ENCODE measurements at regions not wholly inside any gene's neighbourhood (a gene's known extent, or its start where the extent isn't known, plus 50 kb on each side); places are given as distances from the start of the nearest gene placed in this dataset.

DNA sequence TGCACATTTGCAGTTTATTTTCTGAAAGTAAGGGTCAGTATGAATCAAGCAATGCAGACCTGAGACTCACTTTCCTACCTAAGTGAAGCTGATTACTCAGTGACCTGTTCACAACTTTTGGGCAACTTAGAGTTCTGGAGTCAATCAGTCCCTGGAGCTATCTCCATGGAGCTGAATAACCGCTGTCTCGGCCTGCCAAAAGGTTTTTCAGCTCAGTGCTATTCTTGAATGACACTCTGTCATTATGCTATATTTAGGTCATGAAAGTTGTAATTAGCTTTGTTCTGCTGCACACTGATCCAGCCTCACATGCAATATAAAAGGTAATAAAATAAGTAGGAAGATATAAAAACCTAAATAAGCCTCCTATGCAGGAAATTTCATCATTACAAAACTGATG is 356.0 kb downstream of the BMP2 start:
- no peak overlapping the region for H2AK5ac ChIP-seq (ENCODE audit: low read depth, low read length)
- H3K27ac ChIP-seq (replicated peaks; ENCODE audit: low read length), result no peak overlapping the region
- no peak overlapping the region for H3K9ac ChIP-seq (ENCODE audit: low read depth, low read length, poor library complexity)
- no peak overlapping the region for H3K23ac ChIP-seq (ENCODE audit: low read depth, low read length, poor library complexity)
- H2BK120ac ChIP-seq (ENCODE audit: low read depth, low read length), result no peak overlapping the region
- no peak overlapping the region for H4K91ac ChIP-seq (ENCODE audit: low read depth, low read length, poor library complexity)
- H3K27me3 ChIP-seq (ENCODE audit: control insufficient read depth in 3 of 3, insufficient read depth in 3 of 3, low read depth in 1 of 3, low read length in 3 of 3), result no peaks in the 10 kb centered on the region
- no peak overlapping the region for H4K8ac ChIP-seq (ENCODE audit: low read depth, low read length)
- no peak overlapping the region for H2BK15ac ChIP-seq (ENCODE audit: low read length)
- no peak overlapping the region for H3K4me2 ChIP-seq (ENCODE audit: insufficient read depth, low read length, poor library complexity, severe bottlenecking)
- DNase-seq (ENCODE audit: low spot score), result no peak
- no peaks in the 10 kb centered on the region for H3K4me1 ChIP-seq (ENCODE audit: control insufficient read depth in 2 of 2, insufficient read depth in 1 of 2, low read depth in 1 of 2, low read length in 2 of 2)
- no peaks in the 10 kb centered on the region for H3K36me3 ChIP-seq (replicated peaks in 1 of 2; ENCODE audit: control insufficient read depth in 2 of 2, insufficient read depth in 2 of 2, low read length in 2 of 2)
- H3K4ac ChIP-seq (ENCODE audit: low read length), result no peak overlapping the region
- H2BK12ac ChIP-seq (ENCODE audit: low read length), result no peak overlapping the region
- H2BK5ac ChIP-seq (ENCODE audit: low read length), result no peak overlapping the region
- no peaks in the 10 kb centered on the region for H3K79me1 ChIP-seq (ENCODE audit: low read depth, low read length)
- WGBS, 2 donors (ENCODE audit: extremely low coverage in 2 of 2, insufficient read length in 2 of 2, insufficient replicate concordance in 1 of 2), result no CpG with 5 or more reads among the region's 2 CpGs
- no peak overlapping the region for H3K4me3 ChIP-seq (ENCODE audit: low read length in 2 of 2)
- H3K9me3 ChIP-seq (replicated peaks in 1 of 2; ENCODE audit: control insufficient read depth in 2 of 2, insufficient read depth in 1 of 2, low read depth in 1 of 2, low read length in 2 of 2), result no peaks in the 10 kb centered on the region
- no peak overlapping the region for H3K18ac ChIP-seq (ENCODE audit: low read length)
- no peak overlapping the region for H2AFZ ChIP-seq (ENCODE audit: low read length)
- H3K14ac ChIP-seq (ENCODE audit: low read length), result no peak overlapping the region

DNA sequence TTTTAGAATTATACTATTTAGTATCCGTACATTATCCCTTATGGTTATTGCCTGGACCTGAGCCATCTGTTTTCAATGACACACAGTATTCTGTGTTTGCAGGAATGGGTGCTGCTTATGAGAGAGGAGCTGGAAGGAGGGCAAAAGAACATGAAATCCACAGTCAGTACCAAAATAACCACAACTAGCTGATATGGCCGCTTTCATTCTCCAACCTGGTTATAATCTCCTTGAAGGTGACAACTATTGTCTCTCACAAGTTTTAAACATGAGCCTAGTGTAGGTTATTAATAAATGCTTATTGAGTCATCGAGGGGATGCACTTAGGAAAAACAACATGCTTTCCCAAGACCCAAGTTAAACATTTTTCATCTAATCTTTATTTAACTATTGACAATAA is 356.6 kb downstream of the BMP2 start:
- Histone ChIP-seq H4K91ac (ENCODE audit: low read depth, low read length, poor library complexity) (no peak overlapping the region), H2BK5ac (ENCODE audit: low read length) (no peak overlapping the region), H3K36me3 (replicated peaks in 1 of 2; ENCODE audit: control insufficient read depth in 2 of 2, insufficient read depth in 2 of 2, low read length in 2 of 2) (no peaks in the 10 kb centered on the region), H3K4ac (ENCODE audit: low read length) (no peak overlapping the region), H3K4me2 (ENCODE audit: insufficient read depth, low read length, poor library complexity, severe bottlenecking) (no peak overlapping the region), H2AFZ (ENCODE audit: low read length) (no peak overlapping the region), H3K79me1 (ENCODE audit: low read depth, low read length) (no peaks in the 10 kb centered on the region), H3K14ac (ENCODE audit: low read length) (no peak overlapping the region), H4K8ac (ENCODE audit: low read depth, low read length) (no peak overlapping the region), H3K4me3 (ENCODE audit: low read length in 2 of 2) (no peak overlapping the region), H2AK5ac (ENCODE audit: low read depth, low read length) (no peak overlapping the region), H3K23ac (ENCODE audit: low read depth, low read length, poor library complexity) (no peak overlapping the region), H2BK12ac (ENCODE audit: low read length) (no peak overlapping the region), H2BK15ac (ENCODE audit: low read length) (no peak overlapping the region), H3K9ac (ENCODE audit: low read depth, low read length, poor library complexity) (no peak overlapping the region), H3K4me1 (ENCODE audit: control insufficient read depth in 2 of 2, insufficient read depth in 1 of 2, low read depth in 1 of 2, low read length in 2 of 2) (no peaks in the 10 kb centered on the region), H2BK120ac (ENCODE audit: low read depth, low read length) (no peak overlapping the region), H3K27ac (replicated peaks; ENCODE audit: low read length) (no peak overlapping the region), H3K27me3 (ENCODE audit: control insufficient read depth in 3 of 3, insufficient read depth in 3 of 3, low read depth in 1 of 3, low read length in 3 of 3) (no peaks in the 10 kb centered on the region), H3K18ac (ENCODE audit: low read length) (no peak overlapping the region), H3K9me3 (replicated peaks in 1 of 2; ENCODE audit: control insufficient read depth in 2 of 2, insufficient read depth in 1 of 2, low read depth in 1 of 2, low read length in 2 of 2) (no peaks in the 10 kb centered on the region)
- WGBS, 2 donors (ENCODE audit: extremely low coverage in 2 of 2, insufficient read length in 2 of 2, insufficient replicate concordance in 1 of 2), result no CpG with 5 or more reads among the region's 3 CpGs
- no peak for DNase-seq (ENCODE audit: low spot score)

DNA sequence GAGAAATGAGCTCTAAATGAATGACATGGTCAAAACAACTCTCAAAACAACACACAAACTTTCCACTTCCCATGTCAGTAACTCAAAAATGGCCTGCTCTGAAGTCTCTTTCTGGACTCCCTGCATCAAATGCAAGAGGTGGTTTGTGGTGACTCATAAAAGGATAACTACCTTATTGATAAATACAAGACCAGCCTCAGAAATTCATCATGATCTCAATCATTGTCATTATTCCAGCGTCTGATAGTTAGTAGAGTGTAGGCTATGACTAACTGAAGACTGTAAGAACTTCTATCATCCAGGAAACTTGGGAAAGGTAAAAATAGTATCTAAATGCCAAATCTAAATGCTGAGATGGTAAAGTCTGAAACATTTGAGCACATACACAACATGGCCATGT is 369.4 kb downstream of the BMP2 start:
- Histone ChIP-seq H2BK12ac (ENCODE audit: low read length) (no peak overlapping the region), H3K9me3 (replicated peaks in 1 of 2; ENCODE audit: control insufficient read depth in 2 of 2, insufficient read depth in 1 of 2, low read depth in 1 of 2, low read length in 2 of 2) (no peaks in the 10 kb centered on the region)

DNA sequence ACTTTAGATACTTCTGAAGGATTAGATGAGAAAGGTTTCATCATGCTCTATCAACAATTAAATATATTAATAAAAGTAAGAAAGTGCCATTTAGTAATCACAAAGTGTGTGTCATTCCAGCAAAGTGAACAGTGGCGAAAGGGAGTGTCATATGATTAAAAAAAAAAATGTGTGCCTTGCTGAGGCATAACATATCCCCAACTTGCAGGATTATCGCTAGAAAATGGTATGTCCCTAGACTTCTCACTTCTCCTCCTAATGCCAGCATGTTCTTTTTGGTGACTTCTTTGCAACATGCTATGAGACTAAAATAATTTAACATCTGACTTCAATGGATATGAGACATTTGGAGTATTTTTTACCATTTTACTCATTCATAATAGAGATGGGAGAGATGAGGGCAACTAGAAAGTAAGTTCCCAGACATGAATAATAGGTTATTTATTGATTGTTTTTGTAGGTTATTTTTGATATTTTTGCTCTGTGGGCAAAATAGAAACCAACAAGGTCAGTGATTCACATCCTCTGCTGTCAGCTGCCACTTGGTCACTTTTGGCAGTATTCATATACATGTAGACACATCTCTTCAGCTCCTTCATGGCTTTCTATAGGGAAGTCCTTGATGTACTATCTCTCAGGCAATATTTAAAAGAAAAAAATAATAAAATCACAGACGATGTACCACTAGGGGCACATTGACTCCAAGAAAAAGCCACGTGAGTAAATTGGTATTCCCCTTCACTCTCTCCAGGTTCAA is 370.1 kb downstream of the BMP2 start:
- H3K4me1 ChIP-seq (ENCODE audit: control insufficient read depth in 2 of 2, insufficient read depth in 1 of 2, low read depth in 1 of 2, low read length in 2 of 2), result peaks cover 0 to 2% of the 10 kb centered on the region in 2 donors
- no peaks in the 10 kb centered on the region for H3K36me3 ChIP-seq (replicated peaks in 1 of 2; ENCODE audit: control insufficient read depth in 2 of 2, insufficient read depth in 2 of 2, low read length in 2 of 2)
- H3K9ac ChIP-seq (ENCODE audit: low read depth, low read length, poor library complexity), result no peak overlapping the region
- H2AFZ ChIP-seq (ENCODE audit: low read length), result no peak overlapping the region
- no peak overlapping the region for H2BK12ac ChIP-seq (ENCODE audit: low read length)
- no CpG with 5 or more reads among the region's 4 CpGs for WGBS, 2 donors (ENCODE audit: extremely low coverage in 2 of 2, insufficient read length in 2 of 2, insufficient replicate concordance in 1 of 2)
- H3K79me1 ChIP-seq (ENCODE audit: low read depth, low read length), result no peaks in the 10 kb centered on the region
- no peak overlapping the region for H3K23ac ChIP-seq (ENCODE audit: low read depth, low read length, poor library complexity)
- DNase-seq (ENCODE audit: low spot score), result no peak
- no peak overlapping the region for H4K8ac ChIP-seq (ENCODE audit: low read depth, low read length)
- H2BK5ac ChIP-seq (ENCODE audit: low read length), result no peak overlapping the region
- no peak overlapping the region for H3K27ac ChIP-seq (replicated peaks; ENCODE audit: low read length)
- H2AK5ac ChIP-seq (ENCODE audit: low read depth, low read length), result no peak overlapping the region
- H3K4me2 ChIP-seq (ENCODE audit: insufficient read depth, low read length, poor library complexity, severe bottlenecking), result no peak overlapping the region
- H3K9me3 ChIP-seq (replicated peaks in 1 of 2; ENCODE audit: control insufficient read depth in 2 of 2, insufficient read depth in 1 of 2, low read depth in 1 of 2, low read length in 2 of 2), result no peaks in the 10 kb centered on the region
- H2BK120ac ChIP-seq (ENCODE audit: low read depth, low read length), result no peak overlapping the region
- no peak overlapping the region for H3K18ac ChIP-seq (ENCODE audit: low read length)
- no peaks in the 10 kb centered on the region for H3K27me3 ChIP-seq (ENCODE audit: control insufficient read depth in 3 of 3, insufficient read depth in 3 of 3, low read depth in 1 of 3, low read length in 3 of 3)
- no peak overlapping the region for H3K4me3 ChIP-seq (ENCODE audit: low read length in 2 of 2)
- H3K4ac ChIP-seq (ENCODE audit: low read length), result no peak overlapping the region
- no peak overlapping the region for H4K91ac ChIP-seq (ENCODE audit: low read depth, low read length, poor library complexity)
- H3K14ac ChIP-seq (ENCODE audit: low read length), result no peak overlapping the region
- no peak overlapping the region for H2BK15ac ChIP-seq (ENCODE audit: low read length)

More for the DNA sequence above, 369.4 kb downstream of the BMP2 start:
- no peak overlapping the region for H2BK15ac ChIP-seq (ENCODE audit: low read length)
- H2AFZ ChIP-seq (ENCODE audit: low read length), result no peak overlapping the region
- no peak overlapping the region for H4K8ac ChIP-seq (ENCODE audit: low read depth, low read length)
- no peak overlapping the region for H3K14ac ChIP-seq (ENCODE audit: low read length)
- no peak overlapping the region for H2AK5ac ChIP-seq (ENCODE audit: low read depth, low read length)
- H3K79me1 ChIP-seq (ENCODE audit: low read depth, low read length), result no peaks in the 10 kb centered on the region
- no peak overlapping the region for H4K91ac ChIP-seq (ENCODE audit: low read depth, low read length, poor library complexity)
- no peak overlapping the region for H3K4me3 ChIP-seq (ENCODE audit: low read length in 2 of 2)
- H3K23ac ChIP-seq (ENCODE audit: low read depth, low read length, poor library complexity), result no peak overlapping the region
- DNase-seq (ENCODE audit: low spot score), result no peak
- H3K27me3 ChIP-seq (ENCODE audit: control insufficient read depth in 3 of 3, insufficient read depth in 3 of 3, low read depth in 1 of 3, low read length in 3 of 3), result no peaks in the 10 kb centered on the region
- WGBS, 2 donors (ENCODE audit: extremely low coverage in 2 of 2, insufficient read length in 2 of 2, insufficient replicate concordance in 1 of 2), result no CpG with 5 or more reads among the region's 1 CpG
- H3K4ac ChIP-seq (ENCODE audit: low read length), result no peak overlapping the region
- peaks cover 0 to 2% of the 10 kb centered on the region in 2 donors for H3K4me1 ChIP-seq (ENCODE audit: control insufficient read depth in 2 of 2, insufficient read depth in 1 of 2, low read depth in 1 of 2, low read length in 2 of 2)
- H3K18ac ChIP-seq (ENCODE audit: low read length), result no peak overlapping the region
- no peaks in the 10 kb centered on the region for H3K36me3 ChIP-seq (replicated peaks in 1 of 2; ENCODE audit: control insufficient read depth in 2 of 2, insufficient read depth in 2 of 2, low read length in 2 of 2)
- H2BK120ac ChIP-seq (ENCODE audit: low read depth, low read length), result no peak overlapping the region
- no peak overlapping the region for H3K9ac ChIP-seq (ENCODE audit: low read depth, low read length, poor library complexity)
- no peak overlapping the region for H3K4me2 ChIP-seq (ENCODE audit: insufficient read depth, low read length, poor library complexity, severe bottlenecking)
- no peak overlapping the region for H3K27ac ChIP-seq (replicated peaks; ENCODE audit: low read length)
- no peak overlapping the region for H2BK5ac ChIP-seq (ENCODE audit: low read length)

Data from neuronal stem cell (in vitro differentiated cells).